Effector memory CD4-positive, alpha-beta T cell (primary cell): ENCODE measurements at regions not wholly inside any gene's neighbourhood (a gene's known extent, or its start where the extent isn't known, plus 50 kb on each side); places are given as distances from the start of the nearest gene placed in this dataset.

Experiments used
- DNase-seq, 3 donors: peaks; one replicate each; pipeline ENCODE4 v3.0.0-alpha.2; 2020
- H3K27ac ChIP-seq: 2 replicates; pipeline ENCODE4 v1.7.0; 2013; ENCODE audit warnings: mild to moderate bottlenecking, low read length, moderate library complexity; ENCODE audit not compliant: insufficient read depth, poor library complexity, severe bottlenecking
- H3K27me3 ChIP-seq: replicated peaks from 2 replicates; pipeline ENCODE4 v1.7.0; 2013; ENCODE audit warnings: mild to moderate bottlenecking, low read length; ENCODE audit not compliant: insufficient read depth, control insufficient read depth, poor library complexity, severe bottlenecking
- H3K36me3 ChIP-seq: 2 replicates; pipeline ENCODE4 v1.7.0; 2013; ENCODE audit warnings: mild to moderate bottlenecking, low read length, moderate library complexity; ENCODE audit not compliant: control insufficient read depth, insufficient read depth
- H3K4me1 ChIP-seq: 2 replicates; pipeline ENCODE4 v1.7.0; 2013; ENCODE audit warnings: low read length, mild to moderate bottlenecking; ENCODE audit not compliant: control insufficient read depth, insufficient read depth, poor library complexity, severe bottlenecking
- H3K4me3 ChIP-seq: 2 replicates; pipeline ENCODE4 v1.7.0; 2013; ENCODE audit warnings: low read length, low read depth, mild to moderate bottlenecking; ENCODE audit not compliant: insufficient read depth, poor library complexity, severe bottlenecking
- H3K9me3 ChIP-seq: 2 replicates; pipeline ENCODE4 v1.7.0; 2013; ENCODE audit warnings: mild to moderate bottlenecking, low read length, moderate library complexity; ENCODE audit not compliant: control insufficient read depth

DNA sequence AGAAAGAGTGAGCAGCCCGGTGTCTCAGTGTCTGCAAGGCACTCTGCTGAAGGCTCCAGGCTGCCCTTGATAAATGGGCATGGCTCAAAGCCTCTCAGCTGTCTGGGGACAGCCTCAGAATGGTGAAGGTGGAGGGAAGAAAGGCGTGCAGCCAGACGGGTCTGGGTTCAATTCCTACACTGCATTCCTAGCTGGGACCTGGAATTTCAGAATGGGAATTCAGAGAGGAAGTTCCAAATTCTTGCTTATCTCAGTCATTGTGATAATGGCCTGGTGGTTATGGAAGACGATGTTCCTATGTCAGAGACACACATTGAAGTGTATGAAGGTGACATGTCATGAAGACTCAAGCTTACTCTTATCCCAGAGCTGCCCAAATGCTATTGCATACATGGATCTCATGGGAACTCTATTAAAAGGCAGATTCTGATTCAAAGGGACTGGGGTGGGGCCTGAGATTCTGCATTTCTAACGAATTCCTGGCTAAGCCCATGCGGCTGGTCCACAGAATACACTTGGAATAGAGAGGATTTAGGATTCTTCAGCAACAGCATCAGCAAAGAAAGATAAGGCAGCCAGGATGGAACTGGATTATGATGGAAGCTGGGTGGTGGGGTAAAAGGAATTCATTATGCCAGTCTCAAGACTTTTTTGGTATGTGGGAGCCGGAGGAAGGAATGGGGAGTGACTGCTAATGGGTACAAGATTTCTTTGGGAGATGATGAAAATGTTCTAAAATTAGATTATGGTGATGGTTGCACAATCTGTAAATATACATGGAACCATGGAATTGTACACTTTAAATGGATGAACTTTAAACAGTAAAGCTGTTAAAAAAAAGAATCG, 82.6 kb upstream of the ZMIZ1 start:
- Histone ChIP-seq H3K4me3 (no peak overlapping the region), H3K27ac (no peak overlapping the region)
- DNase-seq: no peak

DNA sequence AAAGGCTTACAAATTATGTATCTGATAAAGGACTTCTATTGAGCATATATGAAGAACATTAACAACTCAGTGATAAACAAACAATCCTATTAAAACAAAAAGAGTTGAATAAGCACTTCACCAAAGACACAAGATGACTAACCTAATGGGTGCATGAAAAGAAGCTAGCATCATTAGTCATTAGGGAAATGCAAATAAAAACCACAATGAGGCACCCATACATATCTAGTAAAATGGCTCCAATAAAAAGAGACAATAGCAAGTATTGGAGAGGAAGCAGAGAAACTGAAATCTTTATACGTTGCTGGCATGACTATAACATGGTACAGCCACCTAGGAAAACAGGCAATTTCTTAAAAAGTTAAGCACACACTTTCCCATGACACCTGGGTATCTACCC, 77.6 kb upstream of the ZMIZ1 start:
- H3K4me1 ChIP-seq: no peaks in the 10 kb centered on the region
- no peak overlapping the region for H3K27ac ChIP-seq
- no peaks in the 10 kb centered on the region for H3K27me3 ChIP-seq
- H3K4me3 ChIP-seq: no peak overlapping the region
- no peaks in the 10 kb centered on the region for H3K9me3 ChIP-seq
- no peaks in the 10 kb centered on the region for H3K36me3 ChIP-seq
- DNase-seq: no peak

More for the DNA sequence above, 82.6 kb upstream of the ZMIZ1 start:
- Histone ChIP-seq H3K9me3 (no peaks in the 10 kb centered on the region), H3K36me3 (no peaks in the 10 kb centered on the region), H3K27me3 (no peaks in the 10 kb centered on the region), H3K4me1 (peaks cover 1% of the 10 kb centered on the region)

DNA sequence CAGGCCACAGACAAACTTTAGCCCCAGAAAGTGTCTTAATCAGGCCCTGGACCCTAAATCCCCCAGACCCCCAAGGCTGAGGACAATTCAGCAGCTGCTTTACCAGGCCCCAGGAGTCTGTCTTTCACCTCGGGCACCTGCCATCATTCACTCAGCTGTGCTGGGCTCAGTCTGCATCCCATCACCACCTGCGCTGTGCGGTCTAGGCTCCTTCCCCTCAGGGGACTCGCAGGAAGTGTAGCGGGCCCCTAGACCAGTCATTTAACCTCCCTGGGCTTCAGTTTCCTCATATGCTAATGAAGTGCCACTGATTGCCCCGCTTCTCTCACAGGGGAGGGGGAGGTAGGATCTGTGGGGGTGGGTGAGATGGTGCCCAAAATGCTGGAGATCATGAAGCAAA, 76.4 kb upstream of the ZMIZ1 start:
- DNase-seq: no peak
- H3K27ac ChIP-seq: no peak overlapping the region
- no peaks in the 10 kb centered on the region for H3K27me3 ChIP-seq
- no peak overlapping the region for H3K4me3 ChIP-seq
- H3K9me3 ChIP-seq: no peaks in the 10 kb centered on the region
- H3K4me1 ChIP-seq: no peaks in the 10 kb centered on the region
- no peaks in the 10 kb centered on the region for H3K36me3 ChIP-seq

DNA sequence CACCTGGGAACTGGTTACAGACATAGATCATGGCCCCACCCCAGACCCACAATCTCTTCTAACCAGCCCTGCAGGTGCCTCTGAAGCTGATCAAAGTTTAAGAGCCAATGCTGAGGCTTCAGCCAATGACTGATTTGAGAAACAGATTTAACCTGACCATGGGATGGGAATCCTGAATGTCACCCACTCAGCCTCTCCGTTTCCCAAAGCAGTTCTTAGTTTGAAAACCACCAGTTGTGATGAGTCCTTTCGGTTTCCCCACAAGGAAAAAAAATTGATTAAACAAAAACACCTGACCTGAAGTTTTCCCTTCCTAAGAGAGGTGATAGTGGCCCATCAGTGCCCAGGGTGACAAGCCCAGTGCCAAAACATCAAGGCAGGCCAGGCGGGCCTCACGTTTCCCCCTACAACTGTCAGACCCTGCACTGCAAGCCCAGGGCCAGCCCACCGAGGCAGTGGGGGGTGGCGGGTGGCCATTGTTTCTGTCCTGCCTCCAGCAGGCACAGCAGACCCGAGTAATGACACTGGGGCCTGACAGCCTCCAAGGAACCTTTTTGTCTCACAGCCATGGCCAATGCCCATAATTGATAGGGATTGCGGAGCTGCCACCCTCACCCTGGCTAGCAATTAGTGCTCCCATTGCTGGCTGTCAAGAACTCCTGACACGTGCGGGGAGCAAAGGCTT, 75.4 kb upstream of the ZMIZ1 start:
- H3K9me3 ChIP-seq: no peaks in the 10 kb centered on the region
- H3K27ac ChIP-seq: no peak overlapping the region
- no peak for DNase-seq
- no peak overlapping the region for H3K4me3 ChIP-seq
- no peaks in the 10 kb centered on the region for H3K36me3 ChIP-seq
- H3K27me3 ChIP-seq: no peaks in the 10 kb centered on the region
- no peaks in the 10 kb centered on the region for H3K4me1 ChIP-seq

DNA sequence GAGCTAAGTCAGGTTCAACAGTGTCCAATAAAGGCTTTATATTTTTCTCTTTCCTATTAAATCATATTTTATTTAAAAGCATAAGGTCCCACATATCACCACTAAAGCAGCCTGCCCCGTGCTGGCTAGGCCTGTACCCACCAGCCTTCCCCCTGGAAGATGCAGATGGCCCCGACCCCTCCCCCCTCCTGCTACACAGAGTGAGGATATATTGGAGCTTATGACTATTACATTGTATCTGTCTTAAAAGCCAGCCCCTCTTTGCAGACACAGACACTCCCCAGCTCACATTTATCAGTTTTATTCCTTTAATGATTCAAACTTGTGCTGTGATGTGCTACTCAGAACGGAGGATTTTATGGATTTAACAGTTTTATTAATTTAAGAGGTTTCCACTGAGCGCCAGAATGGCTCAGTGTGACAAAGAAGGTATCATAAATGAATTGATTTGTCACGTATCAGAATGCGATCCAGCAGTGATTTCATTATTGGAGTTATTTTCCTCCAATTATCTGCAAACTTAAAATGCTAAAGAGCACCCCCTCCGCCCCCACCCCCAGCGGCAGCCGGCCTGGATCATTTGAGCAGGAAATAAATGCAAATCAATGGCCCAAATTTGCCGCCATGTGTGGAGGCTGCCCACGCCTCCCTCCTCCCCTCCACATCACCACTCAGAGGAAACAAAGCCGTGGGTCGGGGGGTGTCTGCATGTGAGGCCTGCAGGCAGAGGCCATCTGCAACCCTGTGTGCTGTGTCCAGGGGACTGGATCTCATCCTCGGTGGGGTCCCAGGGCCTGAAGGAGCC, 72.6 kb upstream of the ZMIZ1 start:
- Histone ChIP-seq H3K27me3 (no peaks in the 10 kb centered on the region), H3K27ac (no peak overlapping the region), H3K4me3 (no peak overlapping the region), H3K36me3 (no peaks in the 10 kb centered on the region), H3K9me3 (no peaks in the 10 kb centered on the region), H3K4me1 (no peaks in the 10 kb centered on the region)
- no peak for DNase-seq

DNA sequence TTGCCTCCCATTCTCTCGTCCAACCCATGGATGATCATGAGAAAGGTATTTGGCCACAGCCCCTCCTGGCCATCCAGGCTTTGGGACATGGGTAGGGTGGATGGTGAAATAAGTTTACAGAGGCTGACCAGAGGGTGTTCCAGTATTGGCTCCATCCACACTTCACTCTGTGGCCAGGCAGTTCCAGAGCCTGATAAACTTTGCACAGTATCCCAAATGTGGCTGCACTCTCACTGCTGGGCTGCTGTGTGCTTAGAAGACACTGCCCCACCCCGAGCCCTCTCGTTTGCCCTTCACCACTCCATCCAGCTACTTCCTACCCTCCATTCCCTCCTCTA, 72.0 kb upstream of the ZMIZ1 start:
- DNase-seq: no peak
- no peaks in the 10 kb centered on the region for H3K27me3 ChIP-seq
- no peak overlapping the region for H3K4me3 ChIP-seq
- H3K27ac ChIP-seq: no peak overlapping the region
- H3K4me1 ChIP-seq: no peaks in the 10 kb centered on the region
- no peaks in the 10 kb centered on the region for H3K9me3 ChIP-seq
- no peaks in the 10 kb centered on the region for H3K36me3 ChIP-seq

DNA sequence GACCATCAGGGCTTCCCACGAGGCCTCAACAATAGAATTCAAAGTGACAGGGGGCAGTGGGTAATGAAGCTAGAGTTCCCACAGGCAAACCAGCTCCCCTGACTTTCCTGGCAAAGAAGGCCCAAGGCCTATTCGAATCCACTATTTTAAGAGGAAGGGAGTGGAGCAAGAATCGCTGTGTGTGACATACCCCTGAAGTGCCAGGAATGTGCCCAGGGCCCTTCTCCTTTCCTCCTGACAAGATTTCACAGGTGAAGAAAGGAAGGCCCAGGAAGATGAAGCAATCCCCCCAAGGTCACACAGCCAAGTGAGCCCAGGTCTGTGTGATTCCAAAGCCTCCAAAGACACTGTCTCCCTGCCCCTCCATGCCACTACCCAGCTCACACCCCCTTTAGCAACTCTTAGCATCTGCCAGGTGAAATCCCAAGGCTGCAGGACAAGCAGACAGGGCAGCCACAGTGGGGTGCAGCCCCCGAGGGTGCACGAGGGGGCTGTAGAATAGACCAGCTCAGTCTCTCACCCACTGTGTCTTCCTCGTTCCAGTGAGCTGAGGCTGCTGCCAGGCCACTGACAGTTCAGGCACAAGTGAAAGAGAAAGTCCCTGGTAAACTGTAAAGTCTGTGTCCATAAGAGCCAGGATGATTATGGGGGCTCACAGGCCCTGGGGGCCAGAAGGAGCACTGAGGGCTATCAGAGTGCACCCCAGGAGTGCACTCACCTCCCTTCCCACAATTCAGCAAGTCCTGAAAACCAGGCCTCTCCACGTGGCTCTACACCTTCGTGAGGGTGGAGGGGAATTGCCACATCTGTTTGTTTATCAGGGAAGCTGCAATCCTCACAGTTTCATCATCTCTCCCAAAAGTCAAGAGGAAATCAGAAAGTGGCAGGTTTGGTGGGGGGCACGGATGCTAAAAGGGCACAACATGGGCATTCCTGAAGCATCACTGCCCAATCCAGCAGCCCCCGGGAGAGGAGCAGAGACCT, 70.8 kb upstream of the ZMIZ1 start:
- Histone ChIP-seq H3K27ac (no peak overlapping the region), H3K27me3 (no peaks in the 10 kb centered on the region), H3K9me3 (no peaks in the 10 kb centered on the region), H3K36me3 (no peaks in the 10 kb centered on the region), H3K4me3 (no peak overlapping the region), H3K4me1 (no peaks in the 10 kb centered on the region)
- DNase-seq: no peak

DNA sequence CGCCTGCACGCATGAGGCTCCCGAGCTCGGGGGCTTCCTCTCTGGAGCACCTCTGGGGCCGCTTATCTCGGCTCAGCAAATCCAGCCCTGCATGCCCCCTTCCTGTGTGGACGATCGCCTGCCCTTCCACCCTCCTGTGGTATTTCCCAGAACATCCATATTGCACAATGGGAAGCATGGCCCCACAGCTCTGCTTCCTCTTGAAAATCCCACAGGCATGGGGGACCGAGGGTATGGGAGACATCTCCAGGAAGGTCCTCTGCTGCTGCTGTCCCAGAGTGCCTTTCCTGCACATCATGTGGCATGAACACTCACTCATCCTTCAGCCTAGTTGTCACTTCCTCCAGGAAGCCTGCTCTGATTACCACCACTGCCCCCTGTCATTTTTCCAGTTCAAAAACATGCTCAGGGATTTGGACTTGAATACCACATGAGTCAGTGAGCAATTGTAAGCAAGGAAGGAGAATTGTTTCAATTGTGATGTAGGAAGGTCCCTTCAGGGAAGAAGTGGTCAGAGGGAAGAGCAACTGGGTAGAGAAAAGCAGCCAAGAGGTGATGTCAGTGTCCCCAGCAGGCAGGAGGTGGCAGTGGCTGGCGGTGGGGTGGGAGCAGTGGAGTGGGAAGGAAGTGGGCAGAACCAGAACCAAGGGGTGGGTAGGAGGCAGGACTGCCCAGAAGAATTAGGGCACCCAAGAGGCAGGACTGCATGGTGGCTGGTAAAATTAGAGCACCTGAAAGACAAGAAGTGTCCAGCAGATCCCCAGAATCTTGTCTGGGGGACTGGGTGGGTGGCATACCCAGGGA, 67.5 kb upstream of the ZMIZ1 start:
- H3K27me3 ChIP-seq: no peaks in the 10 kb centered on the region
- H3K27ac ChIP-seq: no peak overlapping the region
- no peaks in the 10 kb centered on the region for H3K36me3 ChIP-seq
- H3K4me3 ChIP-seq: no peak overlapping the region
- H3K4me1 ChIP-seq: no peaks in the 10 kb centered on the region
- no peak for DNase-seq
- no peaks in the 10 kb centered on the region for H3K9me3 ChIP-seq

DNA sequence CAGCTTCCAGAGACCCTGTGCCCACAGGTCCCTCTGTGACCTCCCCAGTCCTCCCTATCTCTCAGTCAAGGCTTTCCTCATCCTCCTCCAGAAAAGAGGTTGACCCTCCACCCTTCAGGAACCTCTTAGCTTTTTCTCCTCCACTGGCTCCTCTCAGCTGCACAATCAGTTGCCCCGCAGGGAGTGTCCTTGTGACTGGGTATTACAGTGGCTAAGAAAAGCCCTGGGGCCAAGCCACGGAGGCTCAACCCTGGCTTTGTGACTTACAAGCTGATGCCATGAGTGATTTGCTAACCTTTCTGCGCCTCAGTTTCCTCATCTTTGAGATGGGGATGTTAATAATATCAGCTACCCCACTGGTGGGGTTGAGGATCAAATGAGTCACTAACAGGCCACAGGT, 66.4 kb upstream of the ZMIZ1 start:
- no peak overlapping the region for H3K4me3 ChIP-seq
- no peaks in the 10 kb centered on the region for H3K36me3 ChIP-seq
- H3K27ac ChIP-seq: no peak overlapping the region
- DNase-seq: no peak
- H3K9me3 ChIP-seq: no peaks in the 10 kb centered on the region
- no peaks in the 10 kb centered on the region for H3K4me1 ChIP-seq
- no peaks in the 10 kb centered on the region for H3K27me3 ChIP-seq
